HG03457 (cell line): ENCODE measurements at regions not wholly inside any gene's neighbourhood (a gene's known extent, or its start where the extent isn't known, plus 50 kb on each side); places are given as distances from the start of the nearest gene placed in this dataset.
"Not testable (repeated sequence)": the region's sequence is repeated elsewhere in the genome, so short reads cannot be mapped to it uniquely, and the experiment has no call there.

Source experiments
- ATAC-seq: cut with Tn5 transposase; IDR thresholded peaks from one replicate; pipeline ENCODE4 v1.9.1; 2021; ENCODE audit warnings: moderate number of reproducible peaks; ENCODE audit not compliant: unreplicated experiment

DNA sequence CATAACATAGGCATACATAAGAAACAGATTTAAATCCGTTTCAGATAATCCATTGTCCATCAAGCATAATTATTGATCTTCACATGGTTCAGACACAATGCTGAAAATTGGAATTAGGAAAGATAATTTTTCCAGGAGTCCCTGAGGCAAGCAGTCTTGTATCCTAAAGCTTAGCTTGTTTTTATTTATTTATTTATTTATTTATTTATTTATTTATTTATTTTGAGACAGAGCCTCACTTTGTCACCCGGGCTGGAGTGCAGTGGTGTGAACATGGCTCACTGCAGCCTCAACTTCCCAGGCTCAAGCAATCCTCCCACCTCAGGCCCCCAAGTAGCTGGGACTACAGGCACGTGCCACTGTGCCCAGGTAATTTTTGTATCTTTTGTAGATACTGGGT lies 89.7 kb upstream of the USP25 start:
- not testable (repeated sequence) for ATAC-seq

DNA sequence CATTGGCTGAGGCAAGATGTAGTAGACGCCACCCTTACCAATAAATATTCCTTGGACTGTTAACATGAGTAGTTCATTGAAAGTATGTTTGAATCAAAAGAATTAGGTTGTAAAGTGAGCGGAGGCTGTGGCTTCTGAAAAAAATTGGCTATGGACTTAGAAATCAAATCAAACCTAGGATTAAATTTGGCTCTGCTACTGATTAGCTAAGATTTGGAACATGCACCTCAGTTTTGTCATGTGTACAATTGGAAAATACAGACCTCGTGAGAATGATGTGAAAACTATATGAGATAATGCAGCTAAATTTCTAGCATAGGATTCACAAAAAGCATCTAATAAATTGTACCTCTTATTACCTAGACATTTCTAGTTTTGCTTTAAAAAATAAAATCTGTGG lies 85.3 kb upstream of the USP25 start:
- no peak for ATAC-seq

DNA sequence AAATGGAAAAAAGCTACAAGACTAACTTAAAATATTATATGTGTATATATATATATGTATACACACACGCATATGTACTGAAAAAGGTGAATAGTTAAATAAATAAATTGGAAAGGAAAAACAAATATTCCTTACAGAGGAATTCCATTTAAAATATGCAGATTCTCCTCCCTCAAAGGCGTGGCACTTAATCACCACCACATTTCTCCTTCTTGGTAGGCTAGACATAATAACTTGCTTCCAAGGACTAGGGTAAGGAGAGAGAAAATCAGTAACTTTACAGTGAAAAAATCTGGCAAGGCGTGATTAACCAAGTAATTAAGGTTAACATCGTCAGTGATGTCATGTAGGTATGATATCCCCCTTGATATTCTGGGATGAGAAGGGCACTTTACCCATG lies 84.0 kb upstream of the USP25 start:
- ATAC-seq: no peak

DNA sequence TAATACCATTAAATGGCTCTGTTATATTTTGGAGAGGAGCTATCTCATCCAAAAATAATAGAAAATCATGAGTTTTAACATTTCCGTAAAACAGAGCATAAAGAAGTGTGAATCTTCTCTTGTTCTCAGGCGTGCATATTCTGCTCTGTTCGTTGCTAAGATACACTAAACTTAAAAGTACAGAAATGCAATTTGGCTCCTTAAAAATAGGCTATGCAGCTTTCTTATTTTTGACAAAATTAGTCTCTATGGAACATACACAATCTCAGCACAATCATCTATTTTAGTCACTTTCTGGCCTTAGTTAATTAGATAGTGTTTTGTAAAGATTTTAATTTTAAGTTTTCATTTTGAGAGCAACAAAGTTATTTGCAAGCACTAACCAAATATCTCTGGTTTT lies 79.0 kb upstream of the USP25 start:
- no peak for ATAC-seq

DNA sequence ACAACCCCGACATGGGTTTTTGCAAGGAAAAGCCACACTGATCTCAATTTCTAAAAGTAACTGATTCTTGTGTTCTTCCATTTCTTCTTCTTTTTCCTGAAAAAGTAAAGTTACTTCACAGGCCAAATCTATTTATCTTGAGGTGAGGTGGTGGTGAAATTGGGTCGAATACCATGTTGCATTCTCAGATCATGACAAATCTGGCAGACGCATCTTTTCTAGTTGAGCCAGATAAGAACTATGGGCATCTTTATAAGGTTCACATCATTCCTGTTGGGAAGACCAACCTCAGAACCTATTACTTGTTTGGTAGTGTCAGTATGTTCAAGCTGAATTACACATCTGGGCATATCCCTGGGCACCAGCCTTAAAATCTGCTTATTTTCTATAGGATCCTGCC lies 78.6 kb upstream of the USP25 start:
- ATAC-seq: no peak

DNA sequence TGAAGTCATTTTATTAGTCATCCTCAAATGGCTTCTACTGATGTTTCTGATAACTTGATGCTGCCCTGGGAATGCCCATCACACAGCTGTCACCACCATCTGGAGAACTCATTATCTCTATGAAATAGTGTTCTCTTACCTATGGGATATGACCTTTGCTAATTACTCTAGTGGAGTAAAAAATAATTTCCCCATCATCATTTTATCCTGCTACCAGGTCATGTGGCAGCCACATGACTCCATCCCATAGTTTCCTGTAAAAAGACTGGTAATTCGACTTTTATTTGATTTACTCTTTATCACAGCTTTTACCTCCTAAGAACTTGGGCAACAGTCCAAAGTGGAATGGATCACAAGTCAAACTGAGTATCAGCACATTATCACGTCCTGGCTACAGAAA lies 76.1 kb upstream of the USP25 start:
- ATAC-seq: no peak

DNA sequence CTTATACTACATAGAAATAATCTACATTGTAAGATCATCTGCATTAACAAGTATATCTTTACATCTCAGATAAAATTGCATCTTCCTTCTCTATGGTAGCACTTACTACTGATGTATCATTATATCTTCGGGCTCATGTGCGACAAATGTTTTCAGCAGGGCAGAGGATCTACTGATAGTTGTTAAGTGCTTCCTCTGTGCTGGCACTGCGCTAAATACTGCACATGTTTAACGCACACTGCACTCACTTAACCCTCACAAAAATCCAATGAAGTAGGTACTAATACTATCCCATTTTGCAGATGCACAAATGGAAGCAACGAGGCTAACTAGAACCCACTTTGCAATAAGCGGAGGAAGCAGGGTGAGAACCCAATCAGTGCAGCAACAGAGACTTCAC lies 75.6 kb upstream of the USP25 start:
- ATAC-seq: no peak

DNA sequence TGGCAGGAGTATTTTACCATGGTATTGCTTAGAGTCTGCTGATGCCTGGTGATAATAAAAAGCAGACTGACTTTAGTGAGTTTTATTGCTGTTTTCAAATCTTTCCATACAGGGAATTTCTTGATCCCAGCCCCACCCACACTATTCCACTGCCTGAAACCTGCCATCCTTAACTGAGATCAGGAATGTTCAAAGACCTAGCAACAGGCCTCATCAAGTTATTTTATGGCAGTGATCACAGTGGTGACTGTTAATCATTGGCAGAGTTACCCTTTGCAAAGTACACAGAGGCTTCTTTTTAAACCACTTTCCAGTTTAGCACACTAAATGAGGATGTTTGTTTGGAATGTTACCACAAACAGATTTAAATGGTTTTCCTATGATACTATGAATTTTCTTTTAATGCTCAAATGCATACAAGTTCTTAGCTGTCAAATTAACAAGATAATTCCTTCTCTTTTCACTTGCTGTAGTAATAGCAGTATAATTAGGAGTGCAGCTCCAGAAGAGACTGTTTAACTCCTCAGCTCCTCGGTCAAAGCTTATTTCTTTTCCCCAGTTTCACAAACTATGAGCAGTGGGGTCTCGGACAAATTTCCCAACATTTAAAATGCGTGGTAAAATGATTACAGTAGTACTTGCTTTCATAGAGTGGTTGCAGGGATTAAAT lies 69.9 kb upstream of the USP25 start:
- no peak for ATAC-seq

DNA sequence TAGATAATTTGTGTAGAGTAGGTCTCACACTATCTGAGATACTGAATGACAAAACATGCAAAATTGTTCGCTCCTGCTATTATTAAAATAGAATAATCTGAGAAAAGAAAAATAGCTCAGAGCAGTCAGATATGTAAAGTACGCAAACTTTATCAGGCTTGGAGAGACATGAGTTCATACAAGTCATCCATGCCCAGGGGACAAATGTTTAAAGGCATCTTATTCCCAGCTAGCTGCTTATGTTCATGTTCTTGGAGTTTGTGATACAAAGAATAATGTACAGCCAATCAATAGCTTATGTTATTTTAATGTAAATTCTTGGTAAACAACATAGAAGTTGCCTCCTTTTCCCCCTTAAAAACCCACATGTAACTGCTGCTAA lies 69.4 kb upstream of the USP25 start:
- no peak for ATAC-seq

DNA sequence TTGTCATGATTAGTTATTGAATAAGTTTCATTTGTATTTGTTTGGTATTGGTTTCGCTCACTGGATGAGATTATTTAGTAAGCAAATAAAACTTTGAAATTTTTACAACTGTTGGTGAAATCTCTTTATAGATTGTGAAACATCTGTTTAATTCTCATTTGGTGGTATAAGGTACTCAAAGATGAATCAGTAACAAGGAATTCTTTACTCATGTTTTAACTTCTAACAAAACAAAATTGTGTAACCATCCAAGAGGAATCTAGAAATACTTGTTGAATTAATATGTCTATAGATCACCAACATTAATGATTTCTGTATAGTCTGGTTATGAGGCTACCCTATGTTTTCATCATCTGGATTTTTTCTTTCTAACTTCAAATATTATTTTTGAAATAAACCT lies 62.8 kb upstream of the USP25 start:
- ATAC-seq: no peak

DNA sequence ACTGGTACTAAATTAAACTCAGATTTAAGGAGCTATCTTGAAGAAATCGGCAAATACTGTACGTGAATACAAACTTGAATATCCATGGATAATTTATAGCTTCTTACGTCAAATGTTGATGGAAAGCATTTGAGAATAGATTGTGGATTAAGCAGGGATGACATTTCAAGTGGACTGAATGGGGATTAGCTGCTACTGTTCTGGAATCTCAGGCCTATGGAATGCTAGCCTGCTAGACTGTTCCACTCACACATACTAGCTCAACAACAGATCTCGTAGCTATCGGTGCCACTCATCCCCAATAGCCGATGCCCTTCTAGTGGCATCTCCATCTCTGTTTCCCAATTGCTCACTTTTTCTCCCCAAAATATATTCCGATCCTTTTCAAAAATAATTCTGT lies 62.0 kb upstream of the USP25 start:
- ATAC-seq: no peak

DNA sequence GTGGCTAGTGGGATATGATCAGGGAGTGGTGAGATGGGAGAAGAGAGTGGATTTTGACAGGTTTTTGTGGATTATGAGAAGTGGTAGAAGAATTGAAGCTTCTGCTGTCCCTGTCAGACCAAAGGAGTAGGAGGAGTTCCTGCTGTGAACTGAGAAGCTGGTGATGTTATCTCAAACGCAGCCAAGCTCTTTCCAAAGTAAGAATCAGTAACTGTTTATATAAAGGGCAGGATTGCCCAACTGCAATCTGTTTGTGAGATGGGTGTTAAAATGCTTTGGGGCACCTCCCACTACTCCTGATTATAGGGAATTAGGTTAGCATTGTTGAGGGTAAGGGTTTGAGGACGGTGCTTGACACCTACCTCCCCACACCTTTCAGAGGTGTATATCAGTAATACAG lies 60.5 kb upstream of the USP25 start:
- no peak for ATAC-seq

DNA sequence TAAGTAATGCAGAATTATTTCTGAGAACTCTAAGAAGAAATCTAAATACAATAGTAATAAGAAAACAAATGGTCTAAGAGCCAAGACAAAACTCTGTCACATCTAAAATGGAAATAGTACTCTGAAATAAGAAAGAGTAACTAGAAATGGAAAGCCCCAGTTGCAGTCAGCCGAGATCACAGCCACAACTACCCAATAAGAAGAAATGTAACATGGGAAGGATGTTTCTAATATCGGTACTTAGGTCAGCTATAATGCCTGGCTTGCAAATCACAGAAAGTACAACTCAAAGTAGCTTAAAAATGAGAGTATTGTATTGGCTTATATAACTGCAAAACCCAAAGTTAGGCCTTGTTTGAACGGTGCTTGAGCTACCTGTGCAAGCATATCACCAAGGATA lies 58.6 kb upstream of the USP25 start:
- no peak for ATAC-seq

DNA sequence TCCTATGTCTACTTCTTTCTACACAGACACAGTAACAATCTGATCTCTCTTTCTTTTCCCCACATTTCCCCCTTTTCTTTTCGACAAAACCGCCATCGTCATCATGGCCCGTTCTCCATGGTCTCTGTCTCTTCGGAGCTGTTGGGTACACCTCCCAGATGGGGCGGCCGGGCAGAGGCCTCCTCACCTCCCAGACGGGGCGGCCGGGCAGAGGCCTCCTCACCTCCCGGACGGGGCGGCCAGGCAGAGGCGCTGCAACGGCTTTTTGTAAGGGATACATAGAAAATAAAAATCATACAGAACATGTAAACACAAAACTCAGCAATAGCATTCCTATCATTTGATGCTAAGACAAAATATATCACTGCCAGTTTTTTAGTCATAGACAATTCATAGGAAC lies 57.2 kb upstream of the USP25 start:
- ATAC-seq: not testable (repeated sequence)

DNA sequence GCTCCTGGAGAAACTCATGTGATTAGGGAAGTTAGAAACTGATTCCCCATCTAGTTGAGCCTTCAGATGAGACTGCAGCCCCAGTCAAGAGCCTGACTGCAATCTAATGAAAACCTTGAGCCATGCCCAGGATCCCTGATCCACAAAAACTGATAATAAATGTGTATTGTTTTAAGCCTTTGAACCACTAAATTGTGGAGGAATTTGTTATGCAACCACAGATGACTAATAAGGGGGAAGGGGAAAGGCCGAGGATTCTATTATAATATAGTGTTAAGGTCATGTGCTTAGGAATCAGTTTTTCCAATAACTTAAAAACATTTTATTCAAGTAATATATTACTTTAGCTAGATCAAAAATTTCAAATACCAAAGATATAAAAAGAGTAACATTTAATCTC lies 52.8 kb upstream of the USP25 start:
- ATAC-seq: no peak

DNA sequence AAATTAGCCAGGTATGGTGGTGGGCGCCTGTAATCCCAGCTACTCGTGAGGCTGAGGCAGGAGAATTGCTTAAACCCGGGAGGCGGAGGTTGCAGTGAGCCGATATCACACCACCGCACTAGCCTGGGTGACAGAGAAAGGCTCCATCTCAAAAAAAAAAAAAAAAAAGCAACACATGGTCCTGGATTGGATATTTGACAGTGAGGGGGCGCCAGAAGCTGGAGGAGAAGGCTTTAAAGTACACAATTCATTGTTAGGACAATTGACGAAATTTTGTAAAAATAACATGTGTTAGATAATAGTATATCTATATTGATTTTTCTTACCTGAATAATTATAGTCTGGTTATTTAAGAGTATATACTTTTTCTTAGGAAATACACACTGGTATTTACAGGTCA lies 50.2 kb upstream of the USP25 start:
- no peak for ATAC-seq
